Neural crest cell (in vitro differentiated cells): ENCODE measurements at regions not wholly inside any gene's neighbourhood (a gene's known extent, or its start where the extent isn't known, plus 50 kb on each side); places are given as distances from the start of the nearest gene placed in this dataset.
"Not testable (repeated sequence)": the region's sequence is repeated elsewhere in the genome, so short reads cannot be mapped to it uniquely, and the experiment has no call there.

Experiments used
- DNase-seq: peaks from one replicate; pipeline ENCODE4 v3.0.0; 2021; ENCODE audit warnings: low read depth, mixed read lengths, low spot score
- H3K27ac Mint-ChIP-seq: one replicate; pipeline ENCODE4 v1.8.0; 2021; ENCODE audit warnings: mild to moderate bottlenecking, mixed read lengths; ENCODE audit not compliant: unreplicated experiment
- H3K27me3 Mint-ChIP-seq: 2 replicates; pipeline ENCODE4 v1.8.0; 2021; ENCODE audit warnings: low read depth, mild to moderate bottlenecking, mixed read lengths
- H3K36me3 Mint-ChIP-seq: 2 replicates; pipeline ENCODE4 v1.8.0; 2021; ENCODE audit warnings: low read depth, mild to moderate bottlenecking, mixed read lengths
- H3K4me1 Mint-ChIP-seq: 2 replicates; pipeline ENCODE4 v1.8.0; 2021; ENCODE audit warnings: mixed read lengths
- H3K4me3 Mint-ChIP-seq: one replicate; pipeline ENCODE4 v1.8.0; 2021; ENCODE audit warnings: mild to moderate bottlenecking, mixed read lengths
- H3K9me3 Mint-ChIP-seq: 2 replicates; pipeline ENCODE4 v1.8.0; 2021; ENCODE audit warnings: mixed read lengths
- TF ChIP-seq, protein P1 (sequence below): fragments of 200-600 bp; sonication (generic); conservative IDR thresholded peaks from 2 replicates; pipeline ENCODE4 v1.5.0; 2021; ENCODE audit warnings: antibody characterized with exemption, mild to moderate bottlenecking

DNA sequence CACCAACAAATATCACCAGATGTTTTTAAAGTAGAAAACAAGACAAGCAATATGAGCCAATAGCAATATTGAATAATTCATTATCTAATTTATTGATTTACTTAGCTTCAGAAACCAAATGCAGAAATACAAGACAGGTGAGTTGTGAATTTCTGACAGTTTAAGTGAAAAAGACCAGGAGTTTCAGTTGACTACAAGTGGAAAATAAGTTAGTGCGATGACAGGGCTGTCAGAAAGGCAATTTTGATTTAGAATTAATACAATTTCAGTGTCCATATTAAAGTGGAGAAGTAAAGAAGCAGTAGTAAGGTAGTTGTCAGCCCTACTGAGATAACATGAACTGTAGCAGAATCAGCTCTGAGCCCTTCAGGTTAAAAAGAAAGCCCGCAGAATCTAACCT lies 1066.7 kb upstream of the ATXN8OS start:
- DNase-seq = no peak
- H3K27me3 Mint-ChIP-seq = no peaks in the 10 kb centered on the region
- H3K36me3 Mint-ChIP-seq = no peaks in the 10 kb centered on the region
- TF ChIP-seq, protein P1, sequence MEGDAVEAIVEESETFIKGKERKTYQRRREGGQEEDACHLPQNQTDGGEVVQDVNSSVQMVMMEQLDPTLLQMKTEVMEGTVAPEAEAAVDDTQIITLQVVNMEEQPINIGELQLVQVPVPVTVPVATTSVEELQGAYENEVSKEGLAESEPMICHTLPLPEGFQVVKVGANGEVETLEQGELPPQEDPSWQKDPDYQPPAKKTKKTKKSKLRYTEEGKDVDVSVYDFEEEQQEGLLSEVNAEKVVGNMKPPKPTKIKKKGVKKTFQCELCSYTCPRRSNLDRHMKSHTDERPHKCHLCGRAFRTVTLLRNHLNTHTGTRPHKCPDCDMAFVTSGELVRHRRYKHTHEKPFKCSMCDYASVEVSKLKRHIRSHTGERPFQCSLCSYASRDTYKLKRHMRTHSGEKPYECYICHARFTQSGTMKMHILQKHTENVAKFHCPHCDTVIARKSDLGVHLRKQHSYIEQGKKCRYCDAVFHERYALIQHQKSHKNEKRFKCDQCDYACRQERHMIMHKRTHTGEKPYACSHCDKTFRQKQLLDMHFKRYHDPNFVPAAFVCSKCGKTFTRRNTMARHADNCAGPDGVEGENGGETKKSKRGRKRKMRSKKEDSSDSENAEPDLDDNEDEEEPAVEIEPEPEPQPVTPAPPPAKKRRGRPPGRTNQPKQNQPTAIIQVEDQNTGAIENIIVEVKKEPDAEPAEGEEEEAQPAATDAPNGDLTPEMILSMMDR = no peak
- no peak overlapping the region for H3K4me3 Mint-ChIP-seq
- no peak overlapping the region for H3K27ac Mint-ChIP-seq
- no peaks in the 10 kb centered on the region for H3K9me3 Mint-ChIP-seq
- H3K4me1 Mint-ChIP-seq = no peaks in the 10 kb centered on the region

DNA sequence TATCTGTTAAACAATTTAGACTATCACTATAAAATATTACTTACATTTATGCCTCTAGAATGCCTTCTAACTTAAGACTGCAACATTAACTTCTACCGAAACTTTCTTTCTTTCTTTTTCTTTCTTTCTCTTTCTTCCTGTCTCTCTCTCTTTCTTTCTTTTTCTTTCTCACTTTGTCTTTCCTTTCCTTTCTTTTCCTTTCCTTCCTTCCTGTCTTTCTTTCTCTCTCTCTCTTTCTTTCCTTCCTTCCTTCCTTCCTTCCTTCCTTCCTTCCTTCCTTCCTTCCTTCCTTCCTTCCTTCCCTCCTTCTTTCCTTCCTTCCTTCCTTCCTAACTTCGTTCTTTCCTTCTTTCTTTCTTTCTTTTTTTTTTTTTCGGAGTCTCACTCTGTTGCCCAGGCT lies 1071.9 kb upstream of the ATXN8OS start:
- no peak overlapping the region for H3K27ac Mint-ChIP-seq

DNA sequence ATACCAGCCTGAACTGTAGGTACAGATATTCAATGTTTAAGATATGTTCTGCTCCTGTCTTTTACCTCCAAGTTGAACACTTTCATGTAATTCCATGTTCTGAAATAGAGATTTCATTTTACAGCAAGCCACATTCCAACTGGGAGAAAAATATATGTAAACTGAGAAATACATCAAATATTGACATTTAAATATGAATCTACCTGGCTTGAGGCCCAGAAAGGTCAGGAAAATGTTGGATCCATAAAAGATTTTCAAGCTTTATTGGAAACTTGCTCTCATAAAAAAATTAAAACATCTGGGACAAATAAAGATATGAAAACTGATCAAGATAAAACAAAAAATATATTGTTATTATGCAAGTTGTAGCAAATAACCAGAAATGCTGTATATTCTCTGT lies 1078.7 kb upstream of the ATXN8OS start:
- H3K27ac Mint-ChIP-seq = no peak overlapping the region
- H3K27me3 Mint-ChIP-seq = no peaks in the 10 kb centered on the region
- DNase-seq = no peak
- TF ChIP-seq, protein P1 = no peak
- H3K4me3 Mint-ChIP-seq = no peak overlapping the region
- H3K4me1 Mint-ChIP-seq = no peaks in the 10 kb centered on the region
- H3K36me3 Mint-ChIP-seq = no peaks in the 10 kb centered on the region
- no peaks in the 10 kb centered on the region for H3K9me3 Mint-ChIP-seq

More for the DNA sequence above, 1071.9 kb upstream of the ATXN8OS start:
- DNase-seq = no peak
- no peaks in the 10 kb centered on the region for H3K9me3 Mint-ChIP-seq
- TF ChIP-seq, protein P1 = no peak
- no peak overlapping the region for H3K4me3 Mint-ChIP-seq
- H3K27me3 Mint-ChIP-seq = no peaks in the 10 kb centered on the region
- H3K4me1 Mint-ChIP-seq = no peaks in the 10 kb centered on the region
- no peaks in the 10 kb centered on the region for H3K36me3 Mint-ChIP-seq

DNA sequence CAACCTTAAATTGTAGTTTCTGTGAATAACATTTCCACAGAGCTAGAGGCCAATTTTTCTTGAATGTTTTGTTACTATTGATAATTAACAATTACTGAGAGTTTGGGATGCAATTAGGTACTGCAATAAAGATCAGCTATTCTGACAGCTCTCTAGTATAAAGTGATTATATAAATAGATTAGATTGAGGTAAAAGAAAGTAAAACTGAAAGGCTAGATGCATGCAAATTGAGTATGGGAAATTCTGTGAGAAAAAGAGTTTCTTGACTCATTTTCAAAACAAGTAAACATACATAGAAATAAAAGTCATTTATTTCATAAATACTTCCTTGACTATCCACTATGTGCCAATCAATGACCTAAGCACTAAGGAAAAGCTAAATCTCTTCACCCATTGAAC lies 1087.5 kb upstream of the ATXN8OS start:
- no peaks in the 10 kb centered on the region for H3K36me3 Mint-ChIP-seq
- no peaks in the 10 kb centered on the region for H3K4me1 Mint-ChIP-seq
- no peaks in the 10 kb centered on the region for H3K27me3 Mint-ChIP-seq
- DNase-seq = no peak
- H3K4me3 Mint-ChIP-seq = no peak overlapping the region
- H3K9me3 Mint-ChIP-seq = peaks cover 3% of the 10 kb centered on the region
- no peak overlapping the region for H3K27ac Mint-ChIP-seq
- TF ChIP-seq, protein P1 = no peak

DNA sequence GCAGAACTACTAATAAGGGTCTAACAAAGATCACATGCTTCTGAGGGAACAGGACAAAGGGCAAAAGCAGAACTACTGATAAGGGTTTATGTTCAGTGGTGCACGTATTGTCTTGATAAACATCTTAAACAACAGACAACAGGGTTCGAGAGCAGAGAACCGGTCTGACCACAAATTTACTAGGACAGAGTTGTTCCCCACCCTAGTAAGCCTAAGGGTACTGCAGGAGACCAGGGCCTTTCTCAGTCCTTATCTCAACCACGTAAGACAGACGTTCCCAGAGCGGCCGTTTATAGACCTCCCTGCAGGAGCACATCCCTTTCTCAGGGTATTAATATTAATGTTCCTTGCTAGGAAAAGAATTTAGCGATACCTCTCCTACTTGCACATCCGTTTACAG lies 1089.5 kb upstream of the ATXN8OS start:
- not testable (repeated sequence) for H3K27ac Mint-ChIP-seq, DNase-seq, H3K4me1 Mint-ChIP-seq, H3K36me3 Mint-ChIP-seq, H3K27me3 Mint-ChIP-seq, H3K9me3 Mint-ChIP-seq, H3K4me3 Mint-ChIP-seq

DNA sequence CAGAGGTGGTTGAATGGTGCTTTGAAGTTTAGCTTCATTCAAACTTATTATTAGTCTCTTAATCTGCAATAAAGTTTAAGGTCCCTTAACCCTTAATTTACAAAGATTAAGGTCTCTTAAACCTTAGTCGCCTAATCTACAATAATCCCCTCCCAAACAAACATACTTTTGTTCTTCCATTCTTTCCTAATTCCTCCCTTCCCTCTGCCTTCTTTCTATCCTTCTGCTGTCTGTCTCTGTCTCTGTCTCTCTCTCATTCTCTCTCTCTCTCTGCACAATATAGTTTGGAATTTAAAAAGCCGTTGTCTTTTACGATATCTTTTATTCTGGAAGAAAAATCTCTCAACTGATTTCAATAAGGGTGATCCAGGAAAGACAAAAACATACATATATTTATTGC lies 1096.8 kb upstream of the ATXN8OS start:
- TF ChIP-seq, protein P1 = no peak
- Mint-ChIP-seq H3K27ac (no peak overlapping the region), H3K4me3 (no peak overlapping the region), H3K4me1 (no peaks in the 10 kb centered on the region), H3K27me3 (no peaks in the 10 kb centered on the region), H3K9me3 (peaks cover 7% of the 10 kb centered on the region), H3K36me3 (no peaks in the 10 kb centered on the region)
- no peak for DNase-seq
